ENCODE measurements at regions not wholly inside any gene's neighbourhood (a gene's known extent, or its start where the extent isn't known, plus 50 kb on each side); places are given as distances from the start of the nearest gene placed in this dataset.

DNA sequence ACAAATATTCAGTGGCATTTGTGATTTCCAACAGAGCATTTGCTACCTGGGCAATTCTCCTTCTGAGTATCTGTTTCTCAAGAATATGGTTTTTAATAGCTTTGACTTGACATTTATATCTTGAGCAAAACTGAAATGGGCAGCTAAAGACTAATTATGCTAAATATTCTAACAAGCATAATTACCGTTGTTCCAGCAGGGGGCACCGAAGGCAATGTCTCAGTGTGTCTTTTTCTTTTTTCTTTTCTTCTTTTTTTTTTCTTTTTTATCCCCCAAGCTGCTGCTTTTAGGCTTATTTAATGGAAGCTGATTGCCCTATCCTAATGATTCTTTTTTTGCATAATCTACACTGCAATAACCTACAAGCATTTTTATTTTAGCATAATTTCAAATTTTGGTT is 138.9 kb upstream of the NABP1 start:
- TF ChIP-seq, protein P1, sequence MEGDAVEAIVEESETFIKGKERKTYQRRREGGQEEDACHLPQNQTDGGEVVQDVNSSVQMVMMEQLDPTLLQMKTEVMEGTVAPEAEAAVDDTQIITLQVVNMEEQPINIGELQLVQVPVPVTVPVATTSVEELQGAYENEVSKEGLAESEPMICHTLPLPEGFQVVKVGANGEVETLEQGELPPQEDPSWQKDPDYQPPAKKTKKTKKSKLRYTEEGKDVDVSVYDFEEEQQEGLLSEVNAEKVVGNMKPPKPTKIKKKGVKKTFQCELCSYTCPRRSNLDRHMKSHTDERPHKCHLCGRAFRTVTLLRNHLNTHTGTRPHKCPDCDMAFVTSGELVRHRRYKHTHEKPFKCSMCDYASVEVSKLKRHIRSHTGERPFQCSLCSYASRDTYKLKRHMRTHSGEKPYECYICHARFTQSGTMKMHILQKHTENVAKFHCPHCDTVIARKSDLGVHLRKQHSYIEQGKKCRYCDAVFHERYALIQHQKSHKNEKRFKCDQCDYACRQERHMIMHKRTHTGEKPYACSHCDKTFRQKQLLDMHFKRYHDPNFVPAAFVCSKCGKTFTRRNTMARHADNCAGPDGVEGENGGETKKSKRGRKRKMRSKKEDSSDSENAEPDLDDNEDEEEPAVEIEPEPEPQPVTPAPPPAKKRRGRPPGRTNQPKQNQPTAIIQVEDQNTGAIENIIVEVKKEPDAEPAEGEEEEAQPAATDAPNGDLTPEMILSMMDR (IDR thresholded peaks at IDR 0.05; ENCODE audit: control insufficient read depth, insufficient read depth, low read depth, low read length, missing control alignments) = peak; percentile 60
- no peak for DNase-seq (ENCODE audit: low read depth)
- H3K4me3 ChIP-seq (ENCODE audit: control insufficient read depth, low read depth, low read length) = no peak overlapping the region

DNA sequence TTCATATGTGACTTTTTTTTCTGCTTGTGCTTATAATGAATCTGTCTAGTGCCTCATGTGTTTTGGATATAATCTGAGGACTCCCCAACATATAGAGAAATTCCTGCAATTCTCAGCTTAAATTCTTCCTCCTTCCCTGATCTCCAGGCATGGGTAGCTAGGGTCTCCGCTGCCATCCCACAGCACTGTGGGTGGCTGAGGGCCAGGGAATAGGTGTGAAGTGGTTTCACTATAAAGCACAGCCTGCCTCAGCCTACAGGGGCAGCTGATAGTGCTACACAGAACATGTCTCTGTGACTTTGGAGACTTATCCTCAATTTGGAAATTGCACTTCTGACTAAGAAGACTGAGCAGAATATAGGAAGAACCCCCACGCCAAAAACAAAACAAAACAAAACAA is 137.3 kb upstream of the NABP1 start:
- TF ChIP-seq, protein P1 (IDR thresholded peaks at IDR 0.05; ENCODE audit: control insufficient read depth, insufficient read depth, low read depth, low read length, missing control alignments) = no peak
- H3K4me3 ChIP-seq (ENCODE audit: control insufficient read depth, low read depth, low read length) = no peak overlapping the region
- DNase-seq (ENCODE audit: low read depth) = no peak

DNA sequence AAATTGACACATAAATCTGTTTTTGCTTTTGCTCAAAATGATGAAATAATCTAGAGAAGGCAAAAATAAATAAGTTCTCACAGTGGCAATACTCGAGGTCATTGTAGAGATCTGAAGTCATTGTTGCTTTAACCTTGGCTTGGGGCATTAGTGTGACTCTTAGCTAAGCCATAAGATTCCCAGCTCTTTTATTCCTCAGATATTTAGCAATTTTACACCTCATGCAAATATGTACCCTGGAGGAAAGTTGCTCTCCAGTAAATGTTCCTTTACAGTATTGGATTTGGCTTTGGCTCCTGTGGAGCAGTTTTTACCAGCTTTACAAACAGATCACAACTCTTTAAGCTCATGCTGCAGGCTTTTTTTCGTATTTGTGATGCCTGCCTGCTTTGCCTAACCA is 134.2 kb upstream of the NABP1 start:
- TF ChIP-seq, protein P1 (IDR thresholded peaks at IDR 0.05; ENCODE audit: control insufficient read depth, insufficient read depth, low read depth, low read length, missing control alignments) = no peak
- DNase-seq (ENCODE audit: low read depth) = no peak
- no peak overlapping the region for H3K4me3 ChIP-seq (ENCODE audit: control insufficient read depth, low read depth, low read length)

DNA sequence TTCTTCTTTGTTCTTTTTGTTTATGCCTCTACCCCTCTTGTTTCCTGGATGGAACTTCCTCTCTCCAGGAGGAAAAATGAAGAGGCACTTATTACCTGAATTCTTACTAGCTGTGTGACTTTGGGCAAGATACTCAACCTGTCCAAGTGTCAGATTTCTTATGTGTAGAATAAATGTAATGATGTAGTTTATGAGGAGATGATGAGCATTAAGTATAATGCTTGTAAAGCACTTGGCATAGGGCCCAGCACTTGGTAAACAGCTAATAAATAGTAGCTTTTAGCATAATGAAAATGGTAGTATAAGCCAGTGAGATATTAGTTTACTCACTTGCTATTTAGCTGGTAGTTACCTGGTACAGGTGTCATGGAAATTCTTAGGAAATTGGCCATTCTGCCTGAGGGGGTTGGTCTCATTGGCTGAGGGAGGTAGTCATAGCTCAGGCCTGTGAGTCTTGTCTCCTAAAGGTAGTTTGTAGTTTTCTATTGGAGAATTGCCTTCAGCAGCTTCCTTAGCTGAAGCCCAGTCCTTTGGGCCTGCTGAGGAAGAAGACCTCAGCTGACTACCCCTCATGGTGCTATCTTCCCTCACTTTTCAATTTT is 133.4 kb upstream of the NABP1 start:
- DNase-seq (ENCODE audit: low read depth) = no peak
- no peak overlapping the region for H3K4me3 ChIP-seq (ENCODE audit: control insufficient read depth, low read depth, low read length)
- TF ChIP-seq, protein P1 (IDR thresholded peaks at IDR 0.05; ENCODE audit: control insufficient read depth, insufficient read depth, low read depth, low read length, missing control alignments) = no peak

DNA sequence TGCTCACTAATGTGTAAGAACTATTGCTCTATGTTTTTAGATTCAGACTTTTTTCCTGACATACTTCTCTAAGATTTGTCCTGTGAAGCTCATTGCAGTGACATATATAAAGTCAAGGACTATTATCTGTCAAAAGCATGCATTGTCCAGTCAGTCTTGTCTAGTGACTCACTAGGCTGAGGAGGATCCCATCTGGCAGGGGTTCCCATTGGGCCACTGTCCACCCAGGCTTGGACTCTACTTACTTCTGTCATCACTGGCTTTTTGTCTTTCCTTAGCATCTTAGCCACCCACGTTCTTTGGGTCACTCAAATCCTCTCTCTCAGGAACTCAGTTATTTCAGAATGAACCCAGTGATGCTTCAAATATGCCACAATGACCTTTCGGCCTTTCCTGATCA is 132.6 kb upstream of the NABP1 start:
- no peak for DNase-seq (ENCODE audit: low read depth)
- TF ChIP-seq, protein P1 (IDR thresholded peaks at IDR 0.05; ENCODE audit: control insufficient read depth, insufficient read depth, low read depth, low read length, missing control alignments) = no peak
- H3K4me3 ChIP-seq (ENCODE audit: control insufficient read depth, low read depth, low read length) = no peak overlapping the region

DNA sequence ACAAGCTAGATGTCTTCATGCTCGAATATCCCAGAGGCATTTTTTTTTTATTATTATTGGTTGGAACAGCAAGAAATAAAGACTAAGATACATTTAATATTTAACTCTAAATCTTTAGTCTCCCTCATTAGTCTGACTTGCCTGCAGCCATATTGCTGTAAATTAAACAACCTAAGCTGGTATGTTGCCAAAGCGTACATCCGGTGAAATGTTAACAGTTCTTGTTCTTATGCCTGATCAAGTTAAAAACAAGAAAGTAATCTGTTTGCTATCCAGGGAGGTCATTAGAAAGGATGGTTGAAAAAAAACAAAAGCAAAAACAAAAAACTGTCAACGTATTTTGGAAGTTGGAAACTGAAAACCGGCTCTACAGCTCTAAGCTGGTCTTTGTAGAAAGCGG is 125.9 kb upstream of the NABP1 start:
- TF ChIP-seq, protein P1 (IDR thresholded peaks at IDR 0.05; ENCODE audit: control insufficient read depth, insufficient read depth, low read depth, low read length, missing control alignments) = no peak
- no peak overlapping the region for H3K4me3 ChIP-seq (ENCODE audit: control insufficient read depth, low read depth, low read length)
- DNase-seq (ENCODE audit: low read depth) = no peak

DNA sequence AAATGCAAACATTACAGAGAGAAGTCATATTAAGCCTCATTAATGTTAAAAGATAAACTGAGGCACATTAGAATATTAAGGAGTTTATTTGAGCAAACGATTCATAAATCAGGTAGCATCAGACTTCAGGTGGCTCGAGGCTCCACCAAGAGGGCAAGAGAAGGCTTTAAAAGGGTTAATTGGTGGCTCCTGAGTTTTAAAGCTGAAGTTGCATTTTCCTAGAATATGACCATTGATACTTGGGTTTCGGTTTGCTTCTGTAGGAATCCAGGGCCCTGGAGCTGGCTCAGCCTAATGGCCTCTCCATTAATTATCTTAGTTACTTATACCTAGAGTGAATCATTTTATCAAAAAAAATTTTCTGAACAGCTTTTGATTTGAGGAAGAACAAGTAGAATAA is 123.7 kb upstream of the NABP1 start:
- no peak for DNase-seq (ENCODE audit: low read depth)
- TF ChIP-seq, protein P1 (IDR thresholded peaks at IDR 0.05; ENCODE audit: control insufficient read depth, insufficient read depth, low read depth, low read length, missing control alignments) = no peak
- H3K4me3 ChIP-seq (ENCODE audit: control insufficient read depth, low read depth, low read length) = no peak overlapping the region
